H1 (cell line): ENCODE measurements at regions not wholly inside any gene's neighbourhood (a gene's known extent, or its start where the extent isn't known, plus 50 kb on each side); places are given as distances from the start of the nearest gene placed in this dataset.

Experiments used
- CTCF ChIA-PET: fragments of 300-600 bp; sonication (Branson Sonifier 250); formaldehyde crosslinking; loops from one replicate; lab custom pipeline; 2021; ENCODE audit not compliant: partially characterized antibody; lab: Charles Lee
- POLR2A ChIA-PET: fragments of 300-600 bp; sonication (Branson Sonifier 250); formaldehyde crosslinking; loops from one replicate; lab custom pipeline; 2021; ENCODE audit warnings: inconsistent platforms; ENCODE audit not compliant: partially characterized antibody; lab: Charles Lee
- DNase-seq, 2 experiments: peaks; one replicate each; pipeline versions ENCODE4 v3.0.0 to v3.0.0-alpha.2; 2010 to 2022; ENCODE audit warnings: low spot score in 2 of 2, low read depth in 1 of 2, mixed read lengths in 1 of 2
- FAIRE-seq: peaks from 2 replicates; lab custom pipeline; 2011; peaks lifted over from hg19 to GRCh38; lab: Jason Lieb, UNC
- H2AFZ ChIP-seq: 2 replicates; pipeline ENCODE4 v1.8.1; 2012; ENCODE audit warnings: low read length, inconsistent platforms
- H2AK5ac ChIP-seq: 2 replicates; pipeline ENCODE4 v1.6.1; 2013; ENCODE audit warnings: low read depth, low read length
- H2BK120ac ChIP-seq: replicated peaks from 2 replicates; pipeline ENCODE3; 2013; ENCODE audit warnings: low read depth, low read length, inconsistent platforms
- H2BK12ac ChIP-seq: 2 replicates; pipeline ENCODE4 v1.6.1; 2013; ENCODE audit warnings: low read depth, low read length
- H2BK15ac ChIP-seq: 2 replicates; pipeline ENCODE4 v1.6.1; 2013; ENCODE audit warnings: low read length
- H2BK20ac ChIP-seq: 2 replicates; pipeline ENCODE4 v1.6.1; 2013; ENCODE audit warnings: low read length
- H2BK5ac ChIP-seq: 2 replicates; pipeline ENCODE4 v1.6.1; 2013; ENCODE audit warnings: low read depth, low read length
- H3K14ac ChIP-seq: 2 replicates; pipeline ENCODE4 v1.6.1; 2013; ENCODE audit warnings: inconsistent platforms; ENCODE audit not compliant: insufficient read length
- H3K18ac ChIP-seq: 2 replicates; pipeline ENCODE4 v1.6.1; 2013; ENCODE audit warnings: low read length; ENCODE audit errors: extremely low read depth
- H3K23ac ChIP-seq: 2 replicates; pipeline ENCODE4 v1.6.1; 2013; ENCODE audit warnings: inconsistent platforms; ENCODE audit not compliant: insufficient read length
- H3K23me2 ChIP-seq: 2 replicates; pipeline ENCODE4 v1.6.1; 2013; ENCODE audit warnings: low read depth, low read length
- H3K27ac ChIP-seq: 2 replicates; pipeline ENCODE4 v1.6.1; 2011; ENCODE audit warnings: low read depth, low read length, inconsistent platforms
- H3K27me3 ChIP-seq, 4 experiments: replicated peaks in 1 of 4; 1 replicate in 1 of 4; 2 replicates in 3 of 4; pipeline versions ENCODE4 v1.6.1 to v1.8.1; 2011 to 2013; ENCODE audit warnings: low read length in 3 of 4, mild to moderate bottlenecking in 3 of 4, inconsistent platforms in 2 of 4, mixed read lengths in 2 of 4, moderate library complexity in 1 of 4; ENCODE audit not compliant: control insufficient read depth in 3 of 4, insufficient read depth in 3 of 4; ENCODE audit errors: extremely low read depth in 1 of 4
- H3K36me3 ChIP-seq, 4 experiments: 2 replicates each; pipeline versions ENCODE4 v1.6.1 to v1.8.1; 2011 to 2013; ENCODE audit warnings: mild to moderate bottlenecking in 4 of 4, low read length in 3 of 4, moderate library complexity in 2 of 4, control low read depth in 1 of 4, inconsistent platforms in 1 of 4; ENCODE audit not compliant: insufficient read depth in 4 of 4, control insufficient read depth in 2 of 4
- H3K4ac ChIP-seq: replicated peaks from 2 replicates; pipeline ENCODE3; 2013; ENCODE audit warnings: low read length, low read depth, mixed read lengths, inconsistent platforms; ENCODE audit not compliant: insufficient read length
- H3K4me1 ChIP-seq, 4 experiments: replicated peaks in 1 of 4; 1 replicate in 1 of 4; 2 replicates in 3 of 4; pipeline versions ENCODE4 v1.6.1 to v1.8.1; 2011 to 2013; ENCODE audit warnings: low read length in 3 of 4, inconsistent platforms in 2 of 4, mixed read lengths in 1 of 4; ENCODE audit not compliant: insufficient read depth in 4 of 4, control insufficient read depth in 3 of 4
- H3K4me2 ChIP-seq, 2 experiments: 2 replicates each; pipeline versions ENCODE4 v1.6.1 to v1.8.1; 2011 to 2013; ENCODE audit warnings: low read depth in 2 of 2, low read length in 2 of 2, control low read depth in 1 of 2, inconsistent platforms in 1 of 2, mild to moderate bottlenecking in 1 of 2; ENCODE audit not compliant: insufficient read depth in 1 of 2
- H3K4me3 ChIP-seq, 4 experiments: fragments of 200-600, 300-600 bp in 1 of 4; sonication (generic), shearing (Covaris generic), sonication (Bioruptor Twin) in 1 of 4; 2 replicates each; pipeline versions ENCODE4 v1.5.1 to v1.8.1; 2011 to 2016; ENCODE audit warnings: low read length in 4 of 4, low read depth in 3 of 4, control low read depth in 2 of 4, inconsistent platforms in 2 of 4, mild to moderate bottlenecking in 2 of 4, mixed read lengths in 1 of 4, moderate library complexity in 1 of 4; ENCODE audit not compliant: insufficient read depth in 2 of 4; ENCODE audit errors: extremely low read depth in 1 of 4
- H3K56ac ChIP-seq: replicated peaks from 2 replicates; pipeline ENCODE3; 2013; ENCODE audit warnings: low read depth, mild to moderate bottlenecking, mixed read lengths, low read length, inconsistent platforms; ENCODE audit not compliant: insufficient read length
- H3K79me1 ChIP-seq: 2 replicates; pipeline ENCODE4 v1.6.1; 2013; ENCODE audit warnings: low read depth, low read length, control low read depth
- H3K79me2 ChIP-seq, 2 experiments: 2 replicates each; pipeline versions ENCODE4 v1.6.1 to v1.8.1; 2012 to 2013; ENCODE audit warnings: low read length in 2 of 2, mild to moderate bottlenecking in 2 of 2, inconsistent platforms in 1 of 2; ENCODE audit not compliant: insufficient read depth in 2 of 2, control insufficient read depth in 1 of 2
- H3K9ac ChIP-seq, 4 experiments: replicated peaks in 1 of 4; 1 replicate in 1 of 4; 2 replicates in 3 of 4; pipeline versions ENCODE4 v1.6.1 to v1.8.1; 2011 to 2013; ENCODE audit warnings: low read depth in 3 of 4, low read length in 3 of 4, control low read depth in 2 of 4, mild to moderate bottlenecking in 2 of 4, moderate library complexity in 2 of 4, inconsistent platforms in 1 of 4; ENCODE audit errors: extremely low read depth in 1 of 4
- H3K9me3 ChIP-seq, 2 experiments: 2 replicates each; pipeline versions ENCODE4 v1.6.1 to v1.8.1; 2012 to 2013; ENCODE audit warnings: mild to moderate bottlenecking in 2 of 2, moderate library complexity in 2 of 2, control low read depth in 1 of 2, inconsistent platforms in 1 of 2, low read depth in 1 of 2, low read length in 1 of 2, mixed read lengths in 1 of 2; ENCODE audit not compliant: insufficient read depth in 2 of 2
- H4K20me1 ChIP-seq, 2 experiments: replicated peaks in 1 of 2; 2 replicates each; pipeline versions ENCODE3 to v1.8.1; 2011 to 2013; ENCODE audit warnings: inconsistent platforms in 2 of 2, low read length in 2 of 2, mild to moderate bottlenecking in 1 of 2; ENCODE audit not compliant: insufficient read depth in 2 of 2, control insufficient read depth in 1 of 2
- H4K5ac ChIP-seq: 2 replicates; pipeline ENCODE4 v1.6.1; 2013; ENCODE audit warnings: low read length, low read depth, mixed read lengths, inconsistent platforms; ENCODE audit not compliant: insufficient read length
- H4K8ac ChIP-seq: 2 replicates; pipeline ENCODE4 v1.8.0; 2013; ENCODE audit warnings: mild to moderate bottlenecking, moderate library complexity, low read length, inconsistent platforms; ENCODE audit not compliant: insufficient read depth; ENCODE audit errors: extremely low read depth
- H4K91ac ChIP-seq: replicated peaks from 2 replicates; pipeline ENCODE3; 2013; ENCODE audit warnings: low read length, mixed read lengths, inconsistent platforms; ENCODE audit not compliant: insufficient read length
- BCL11A ChIP-seq, 2 experiments: IDR thresholded peaks; one replicate each; pipeline ENCODE4 v1.6.1; 2011; ENCODE audit warnings: low read depth in 2 of 2, low read length in 2 of 2, mild to moderate bottlenecking in 2 of 2
- CREB1 ChIP-seq: IDR thresholded peaks from 2 replicates; pipeline ENCODE4 v1.6.1; 2012; ENCODE audit warnings: inconsistent platforms
- MAFK ChIP-seq: IDR thresholded peaks from 2 replicates; pipeline ENCODE4 v1.6.1; 2012; ENCODE audit warnings: low read depth, mild to moderate bottlenecking, improper control_type of control experiment, low read length
- NANOG ChIP-seq: IDR thresholded peaks from 2 replicates; pipeline ENCODE4 v1.6.1; 2011; ENCODE audit warnings: low read length, low read depth, mild to moderate bottlenecking, inconsistent platforms; ENCODE audit not compliant: insufficient read depth, poor library complexity, severe bottlenecking
- PHF8 ChIP-seq: fragments of 200-600 bp; sonication (generic); conservative IDR thresholded peaks from 2 replicates; pipeline ENCODE4 v1.7.1; 2012; ENCODE audit warnings: low read depth, mild to moderate bottlenecking, inconsistent platforms, low read length, moderate library complexity
- POLR2A ChIP-seq, 2 experiments: IDR thresholded peaks; 1 replicate in 1 of 2; 2 replicates in 1 of 2; pipeline ENCODE4 v1.6.1; 2011; ENCODE audit warnings: low read depth in 2 of 2, low read length in 2 of 2, mild to moderate bottlenecking in 2 of 2; ENCODE audit errors: control extremely low read depth in 1 of 2
- SAP30 ChIP-seq: fragments of 300-600 bp; sonication (generic); IDR thresholded peaks from 2 replicates; pipeline ENCODE4 v1.7.1; 2012; ENCODE audit warnings: low read length, moderate library complexity, mild to moderate bottlenecking, inconsistent platforms; ENCODE audit not compliant: insufficient read depth, insufficient replicate concordance
- SP2 ChIP-seq: IDR thresholded peaks from 2 replicates; pipeline ENCODE4 v1.6.1; 2012; ENCODE audit warnings: mild to moderate bottlenecking, low read length, inconsistent platforms
- WGBS, 2 experiments: shearing (Covaris generic) in 1 of 2; methylation state at CpG; one replicate each; pipeline versions ENCODE4 v1.1.6 to v1.1.7; 2013 to 2015; ENCODE audit warnings: low lambda C conversion rate in 2 of 2, mixed read lengths in 2 of 2, inconsistent platforms in 1 of 2, low coverage in 1 of 2, missing lambda C conversion rate in 1 of 2; ENCODE audit not compliant: insufficient replicate concordance in 2 of 2, insufficient coverage in 1 of 2, insufficient read length in 1 of 2; ENCODE audit errors: extremely low coverage in 1 of 2, missing lambda C conversion rate in 1 of 2; 5-methylcytosine and 5-hydroxymethylcytosine counted together

DNA sequence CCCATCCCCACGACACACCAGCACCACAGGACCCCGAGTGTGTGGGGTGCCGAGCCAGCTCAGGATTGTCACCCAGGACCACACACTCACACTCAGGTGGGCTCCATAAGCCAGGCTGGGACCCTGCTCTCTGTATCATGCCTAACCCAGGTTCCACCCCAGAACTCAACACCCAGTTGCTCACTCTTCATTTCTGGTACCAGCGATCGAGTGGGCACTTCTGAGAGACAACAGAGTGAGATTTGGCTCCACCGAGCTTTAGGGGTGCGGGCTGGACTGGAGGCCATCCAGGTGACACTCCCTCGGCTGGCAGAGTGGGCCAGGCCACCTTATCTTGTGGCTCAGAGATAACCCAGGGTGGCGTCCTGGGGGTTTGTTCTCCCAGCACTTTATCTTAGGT lies 1323.8 kb downstream of the BRD1 start:
- CTCF ChIA-PET = interaction anchor here (0.8 to 1.6 kb wide), 4 partner anchors 11 to 47 kb away, joined by 3 to 4 read pairs (median 3); no protein-coding TSS in a partner anchor
- no peak overlapping the region for H4K5ac ChIP-seq
- FAIRE-seq (no peak), DNase-seq (no peak)
- peaks cover 20 to 22% of the 10 kb centered on the region in 2 experiments for H4K20me1 ChIP-seq
- H3K27me3 ChIP-seq = no peaks in the 10 kb centered on the region
- H3K56ac ChIP-seq = no peak overlapping the region
- no peak overlapping the region for H2AK5ac ChIP-seq
- 91% methylated on average over 9 of the region's 9 CpGs; no CpG with 5 or more reads in 1 of the 2 experiments for WGBS, 2 experiments
- H3K9ac ChIP-seq = no peak overlapping the region; a peak in 1 of 7 replicates
- H3K79me2 ChIP-seq = peaks cover 0 to 66% of the 10 kb centered on the region in 2 experiments; a peak in 2 of 4 replicates
- no peak overlapping the region for H2BK15ac ChIP-seq
- no peak overlapping the region for H2BK12ac ChIP-seq
- no peak overlapping the region for H3K14ac ChIP-seq
- TF ChIP-seq CREB1 (no peak), NANOG (no peak), BCL11A (IDR thresholded peaks at IDR 0.05; ENCODE audit: low read depth in 2 of 2, low read length in 2 of 2) (no peak), SAP30 (no peak), SP2 (no peak), PHF8 (no peak), POLR2A (IDR thresholded peaks at IDR 0.05; ENCODE audit: control extremely low read depth in 1 of 2, low read depth in 2 of 2, low read length in 2 of 2) (no peak), MAFK (no peak)
- H3K9me3 ChIP-seq = no peaks in the 10 kb centered on the region
- no peak overlapping the region for H4K91ac ChIP-seq
- no peak overlapping the region for H3K4me2 ChIP-seq
- no peak overlapping the region for H2BK120ac ChIP-seq
- peaks cover 26% of the 10 kb centered on the region for H3K79me1 ChIP-seq
- peaks cover 0 to 22% (median 10%) of the 10 kb centered on the region in 4 experiments; a peak in 4 of 7 replicates for H3K4me1 ChIP-seq
- H4K8ac ChIP-seq = peak overlapping the region; percentile 69
- H3K4me3 ChIP-seq = no peak overlapping the region
- H3K4ac ChIP-seq = no peak overlapping the region
- H2AFZ ChIP-seq = no peak overlapping the region
- H3K36me3 ChIP-seq = no peaks in the 10 kb centered on the region
- H3K23me2 ChIP-seq = no peaks in the 10 kb centered on the region
- H3K23ac ChIP-seq = no peak overlapping the region
- POLR2A ChIA-PET = no interaction called here
- H3K27ac ChIP-seq = no peak overlapping the region; the same call in 1 of the 2 replicates
- no peak overlapping the region for H2BK20ac ChIP-seq
- no peak overlapping the region for H2BK5ac ChIP-seq
- no peak overlapping the region for H3K18ac ChIP-seq
